ENCODE measurements at regions not wholly inside any gene's neighbourhood (a gene's known extent, or its start where the extent isn't known, plus 50 kb on each side); places are given as distances from the start of the nearest gene placed in this dataset.

- Histone ChIP-seq H3K79me2 (ENCODE audit: insufficient read depth, low read length) (no peaks in the 10 kb centered on the region), H3K9me3 (ENCODE audit: control insufficient read depth in 1 of 2, insufficient read depth in 1 of 2, low read depth in 1 of 2, low read length in 2 of 2) (no peaks in the 10 kb centered on the region), H3K9ac (ENCODE audit: low read length) (no peak overlapping the region), H3K4me1 (ENCODE audit: control insufficient read depth in 1 of 2, insufficient read depth in 2 of 2, low read length in 2 of 2) (peaks cover 18 to 23% of the 10 kb centered on the region in 2 experiments), H3K27me3 (ENCODE audit: insufficient read depth, low read length) (no peaks in the 10 kb centered on the region), H3K27ac (ENCODE audit: low read depth, low read length) (no peak overlapping the region), H4K20me1 (ENCODE audit: insufficient read depth) (no peaks in the 10 kb centered on the region), H3K4me3 (replicated peaks in 1 of 2; ENCODE audit: low read depth in 1 of 2, low read length in 2 of 2) (no peak overlapping the region), H3K36me3 (ENCODE audit: control insufficient read depth in 1 of 2, insufficient read depth in 2 of 2, low read length in 2 of 2) (no peaks in the 10 kb centered on the region), H2AFZ (ENCODE audit: low read depth, low read length, poor library complexity, severe bottlenecking) (no peak overlapping the region), H3K4me2 (ENCODE audit: low read length) (no peak overlapping the region), H3K9me2 (ENCODE audit: insufficient read depth) (no peaks in the 10 kb centered on the region)
- ChIA-PET POLR2A (no interaction called here), RAD21 (ENCODE audit: low non-redundant PET in 1 of 2, low total read pairs in 2 of 2, uncharacterized antibody in 2 of 2, unreplicated experiment in 2 of 2) (no interaction called here), CTCF (no interaction called here)
- no TSS peak for BruUV-seq (replicated peaks)
- no peak for ATAC-seq
- DNase-seq (ENCODE audit: low read depth, low spot score), result no peak
- intact Hi-C loops (cut with micrococcal nuclease), result no loop called here
- TF ChIP-seq SIN3A (IDR thresholded peaks at IDR 0.05; ENCODE audit: low read depth), result no peak
- no peak for TF ChIP-seq POLR2AphosphoS5 (IDR thresholded peaks at IDR 0.05; ENCODE audit: low read depth, low read length)
- TF ChIP-seq POLR2A (IDR thresholded peaks at IDR 0.05; ENCODE audit: borderline replicate concordance, extremely low read depth, insufficient read depth, insufficient read length), result no peak
- no peak for TF ChIP-seq ZNF274 (IDR thresholded peaks at IDR 0.05; ENCODE audit: low read depth, low read length)
- TF ChIP-seq, protein P1, sequence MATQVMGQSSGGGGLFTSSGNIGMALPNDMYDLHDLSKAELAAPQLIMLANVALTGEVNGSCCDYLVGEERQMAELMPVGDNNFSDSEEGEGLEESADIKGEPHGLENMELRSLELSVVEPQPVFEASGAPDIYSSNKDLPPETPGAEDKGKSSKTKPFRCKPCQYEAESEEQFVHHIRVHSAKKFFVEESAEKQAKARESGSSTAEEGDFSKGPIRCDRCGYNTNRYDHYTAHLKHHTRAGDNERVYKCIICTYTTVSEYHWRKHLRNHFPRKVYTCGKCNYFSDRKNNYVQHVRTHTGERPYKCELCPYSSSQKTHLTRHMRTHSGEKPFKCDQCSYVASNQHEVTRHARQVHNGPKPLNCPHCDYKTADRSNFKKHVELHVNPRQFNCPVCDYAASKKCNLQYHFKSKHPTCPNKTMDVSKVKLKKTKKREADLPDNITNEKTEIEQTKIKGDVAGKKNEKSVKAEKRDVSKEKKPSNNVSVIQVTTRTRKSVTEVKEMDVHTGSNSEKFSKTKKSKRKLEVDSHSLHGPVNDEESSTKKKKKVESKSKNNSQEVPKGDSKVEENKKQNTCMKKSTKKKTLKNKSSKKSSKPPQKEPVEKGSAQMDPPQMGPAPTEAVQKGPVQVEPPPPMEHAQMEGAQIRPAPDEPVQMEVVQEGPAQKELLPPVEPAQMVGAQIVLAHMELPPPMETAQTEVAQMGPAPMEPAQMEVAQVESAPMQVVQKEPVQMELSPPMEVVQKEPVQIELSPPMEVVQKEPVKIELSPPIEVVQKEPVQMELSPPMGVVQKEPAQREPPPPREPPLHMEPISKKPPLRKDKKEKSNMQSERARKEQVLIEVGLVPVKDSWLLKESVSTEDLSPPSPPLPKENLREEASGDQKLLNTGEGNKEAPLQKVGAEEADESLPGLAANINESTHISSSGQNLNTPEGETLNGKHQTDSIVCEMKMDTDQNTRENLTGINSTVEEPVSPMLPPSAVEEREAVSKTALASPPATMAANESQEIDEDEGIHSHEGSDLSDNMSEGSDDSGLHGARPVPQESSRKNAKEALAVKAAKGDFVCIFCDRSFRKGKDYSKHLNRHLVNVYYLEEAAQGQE (IDR thresholded peaks at IDR 0.05; ENCODE audit: low read depth), result no peak
Observed at GRCh38 chr10:28836435-28836743, 159.1 kb downstream of the BAMBI start.

DNA sequence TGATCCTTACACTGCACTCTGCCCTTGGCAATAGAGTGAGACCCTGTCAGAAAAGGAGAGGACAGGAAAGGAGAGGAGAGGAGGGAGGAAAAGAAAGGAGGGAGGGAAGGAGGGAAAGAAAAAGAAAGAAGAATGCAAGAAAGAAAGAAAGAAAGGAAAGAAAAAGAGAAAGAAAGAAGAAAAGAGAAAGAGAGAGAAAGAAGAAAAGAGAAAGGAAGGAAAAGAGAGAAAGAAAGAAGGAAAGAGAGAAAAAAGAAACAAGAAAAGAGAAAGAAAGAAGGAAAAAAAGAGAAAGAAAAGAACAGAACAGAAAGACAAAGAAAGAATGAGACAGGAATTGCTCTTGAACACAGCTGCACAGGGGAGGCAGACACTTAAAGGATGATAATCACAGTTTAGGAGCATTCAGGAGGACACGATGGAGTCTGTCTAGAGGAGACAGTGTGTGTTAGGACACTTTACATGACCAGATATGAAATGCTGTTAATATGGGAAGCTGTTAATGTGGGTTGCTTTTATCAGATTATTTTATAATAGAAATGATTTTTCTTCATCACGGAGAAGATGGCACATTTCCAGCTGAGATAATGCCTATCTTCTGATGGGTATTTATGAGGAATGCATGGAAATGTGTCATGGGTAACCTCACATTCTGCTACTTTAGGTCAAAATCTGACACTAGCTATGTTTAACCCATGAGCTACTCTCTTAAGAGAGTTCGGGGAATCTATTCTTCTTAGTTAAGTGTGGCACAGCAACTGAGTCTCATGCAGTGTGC is 160.5 kb downstream of the BAMBI start:
- intact Hi-C loops (cut with micrococcal nuclease), result no loop called here
- no peak overlapping the region for H2AFZ ChIP-seq (ENCODE audit: low read depth, low read length, poor library complexity, severe bottlenecking)
- no peak overlapping the region for H3K9ac ChIP-seq (ENCODE audit: low read length)
- no peak overlapping the region for H3K4me2 ChIP-seq (ENCODE audit: low read length)
- DNase-seq (ENCODE audit: low read depth, low spot score), result no peak
- RAD21 ChIA-PET (ENCODE audit: low non-redundant PET in 1 of 2, low total read pairs in 2 of 2, uncharacterized antibody in 2 of 2, unreplicated experiment in 2 of 2), result interaction anchor here in 1 of 2 experiments (0.6 kb wide), 1 partner anchor 132 kb away, joined by 3 read pairs; no protein-coding TSS in a partner anchor
- BruUV-seq (replicated peaks), result no TSS peak
- CTCF ChIA-PET, result no interaction called here
- H3K9me3 ChIP-seq (ENCODE audit: control insufficient read depth in 1 of 2, insufficient read depth in 1 of 2, low read depth in 1 of 2, low read length in 2 of 2), result no peaks in the 10 kb centered on the region
- no peaks in the 10 kb centered on the region for H3K27me3 ChIP-seq (ENCODE audit: insufficient read depth, low read length)
- H3K79me2 ChIP-seq (ENCODE audit: insufficient read depth, low read length), result no peaks in the 10 kb centered on the region
- H3K27ac ChIP-seq (ENCODE audit: low read depth, low read length), result no peak overlapping the region
- H3K36me3 ChIP-seq (ENCODE audit: control insufficient read depth in 1 of 2, insufficient read depth in 2 of 2, low read length in 2 of 2), result no peaks in the 10 kb centered on the region
- no peak overlapping the region for H3K4me3 ChIP-seq (replicated peaks in 1 of 2; ENCODE audit: low read depth in 1 of 2, low read length in 2 of 2)
- peaks cover 25 to 30% of the 10 kb centered on the region in 2 experiments for H3K4me1 ChIP-seq (ENCODE audit: control insufficient read depth in 1 of 2, insufficient read depth in 2 of 2, low read length in 2 of 2)
- no peaks in the 10 kb centered on the region for H4K20me1 ChIP-seq (ENCODE audit: insufficient read depth)
- no peaks in the 10 kb centered on the region for H3K9me2 ChIP-seq (ENCODE audit: insufficient read depth)
- no peak for TF ChIP-seq TCF7L2 (IDR thresholded peaks at IDR 0.05; ENCODE audit: borderline replicate concordance, extremely low read depth, insufficient read depth, insufficient read length)
- no peak for ATAC-seq
- POLR2A ChIA-PET, result no interaction called here

Data from HCT116 (cell line).